Stimulated activated naive B cell treated with anti-CD40 and anti-IgM and Interleukin-4, amounts not matched to agents 10 μg/mL and 1 μg/mL and 100 μg/mL, for 72 hours (primary cell): ENCODE measurements at regions not wholly inside any gene's neighbourhood (a gene's known extent, or its start where the extent isn't known, plus 50 kb on each side); places are given as distances from the start of the nearest gene placed in this dataset.
A peak's percentile ranks its signal among the peaks of the same experiment; 100 is the strongest.

Experiments
- ATAC-seq, 2 donors: fragments of 150-1000 bp; cut with Tn5 transposase; replicated peaks; 2 replicates each; pipeline ENCODE4 v1.10.0; 2021; ENCODE audit warnings: moderate library complexity in 1 of 2
- DNase-seq: peaks from one replicate; pipeline ENCODE4 v3.0.0; 2021
- H3K27ac Mint-ChIP-seq: one replicate; pipeline ENCODE4 v1.8.0; 2022; ENCODE audit warnings: mild to moderate bottlenecking, mixed read lengths
- H3K27me3 Mint-ChIP-seq, 2 donors: one replicate each; pipeline ENCODE4 v1.8.0; 2022; ENCODE audit warnings: mixed read lengths in 2 of 2
- H3K36me3 Mint-ChIP-seq, 2 donors: one replicate each; pipeline ENCODE4 v1.8.0; 2022; ENCODE audit warnings: mixed read lengths in 2 of 2, mild to moderate bottlenecking in 1 of 2
- H3K4me1 Mint-ChIP-seq, 2 donors: one replicate each; pipeline ENCODE4 v1.8.0; 2022; ENCODE audit warnings: mixed read lengths in 2 of 2, mild to moderate bottlenecking in 1 of 2
- H3K4me3 Mint-ChIP-seq, 2 donors: one replicate each; pipeline ENCODE4 v1.8.0; 2022; ENCODE audit warnings: mild to moderate bottlenecking in 2 of 2, mixed read lengths in 2 of 2, moderate library complexity in 1 of 2
- H3K9me3 Mint-ChIP-seq, 2 donors: one replicate each; pipeline ENCODE4 v1.8.0; 2022; ENCODE audit warnings: mixed read lengths in 2 of 2, mild to moderate bottlenecking in 1 of 2

DNA sequence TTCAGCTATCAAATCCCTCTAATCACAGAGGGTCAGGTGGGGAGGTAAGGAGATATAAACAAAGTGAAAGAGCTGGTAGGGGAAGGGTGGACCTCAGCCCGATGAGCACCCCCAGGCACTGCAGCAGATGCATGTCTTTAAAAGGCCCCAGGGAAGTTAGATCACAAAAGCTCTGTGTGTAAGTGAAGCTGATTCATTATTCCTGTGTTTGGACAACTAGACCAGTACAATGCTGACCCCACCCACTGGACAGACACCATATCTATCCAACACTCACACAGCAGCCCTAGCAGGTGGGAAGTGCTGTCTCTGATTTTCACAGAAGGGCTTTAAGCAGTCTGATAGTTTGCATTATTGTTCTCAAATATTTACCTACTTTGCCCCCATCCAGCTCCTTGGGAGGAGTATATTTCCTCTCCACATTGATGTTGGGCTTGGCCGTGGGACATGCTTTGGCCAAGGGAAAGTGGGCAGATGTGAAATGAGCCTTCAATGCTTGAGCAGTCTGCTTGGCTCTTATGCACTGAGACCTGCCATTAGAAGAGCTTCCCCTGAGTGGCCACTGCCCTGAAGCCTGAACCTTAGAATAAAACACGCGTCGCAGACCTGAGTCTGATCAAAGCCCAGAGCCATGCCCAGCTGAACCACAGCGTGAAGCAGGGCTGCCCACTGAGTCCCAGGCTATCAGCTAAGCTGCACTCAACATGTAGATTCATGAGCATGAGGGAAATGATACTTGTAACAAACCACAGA is 111.4 kb downstream of the COPS8 start:
- Mint-ChIP-seq H3K36me3 (no peaks in the 10 kb centered on the region), H3K27me3 (peaks cover 0 to 17% of the 10 kb centered on the region in 2 donors), H3K4me1 (no peaks in the 10 kb centered on the region), H3K27ac (no peak overlapping the region), H3K9me3 (no peaks in the 10 kb centered on the region), H3K4me3 (no peak overlapping the region)
- ATAC-seq = no peak
- DNase-seq = no peak

DNA sequence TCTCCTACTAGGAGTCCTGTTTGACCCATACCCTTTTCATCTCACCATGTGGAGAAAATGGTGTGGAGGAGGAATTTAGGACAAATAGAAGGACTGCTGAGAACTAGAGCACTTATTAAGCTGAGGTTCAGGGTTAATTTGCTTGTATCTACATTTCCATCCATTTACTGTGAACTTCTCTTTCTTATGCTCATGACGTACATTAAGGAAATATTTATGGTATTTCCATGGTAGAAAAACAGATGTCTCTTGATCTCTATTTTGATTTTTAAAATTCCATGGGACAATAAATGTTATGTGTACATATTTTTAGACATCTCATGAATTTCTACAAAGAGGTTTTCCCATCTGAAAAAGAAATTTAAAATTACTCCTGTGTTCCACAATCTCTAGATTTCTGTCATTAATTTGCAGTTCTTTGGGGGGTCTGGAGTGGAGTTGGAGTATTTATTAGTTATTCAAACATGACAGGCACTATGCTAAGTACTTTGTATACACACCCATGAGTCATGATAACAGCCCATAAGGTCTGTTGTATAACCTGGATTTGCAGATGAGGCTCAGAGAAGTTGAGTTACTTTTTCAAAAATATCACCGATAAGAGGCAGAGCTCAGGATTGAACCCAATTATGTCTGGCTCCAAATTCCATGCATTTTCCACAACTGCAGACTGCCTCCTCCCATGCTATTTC is 112.6 kb downstream of the COPS8 start:
- no peak for ATAC-seq
- H3K4me1 Mint-ChIP-seq = no peaks in the 10 kb centered on the region
- H3K27me3 Mint-ChIP-seq = peaks cover 0 to 6% of the 10 kb centered on the region in 2 donors
- H3K36me3 Mint-ChIP-seq = no peaks in the 10 kb centered on the region
- H3K9me3 Mint-ChIP-seq = no peaks in the 10 kb centered on the region
- no peak overlapping the region for H3K27ac Mint-ChIP-seq
- DNase-seq = no peak
- H3K4me3 Mint-ChIP-seq = no peak overlapping the region

DNA sequence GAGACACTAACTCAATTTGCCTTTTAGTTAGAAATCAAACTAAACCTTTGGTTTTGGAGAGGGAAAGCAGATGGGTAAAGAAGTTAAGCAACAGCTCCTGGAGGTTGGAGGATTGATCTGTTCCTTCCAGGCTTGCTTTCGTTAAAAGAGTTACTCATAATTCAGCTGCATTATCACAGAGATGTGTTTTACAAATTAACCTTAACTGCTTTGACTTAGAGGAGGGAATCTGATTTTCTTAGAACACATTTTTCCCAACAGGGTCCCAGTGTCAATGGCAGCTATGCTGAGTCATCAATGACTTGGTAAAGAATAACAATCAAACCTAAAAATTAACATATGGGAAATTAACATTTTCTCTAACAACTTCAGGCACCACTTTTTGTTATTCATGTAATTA is 113.4 kb downstream of the COPS8 start:
- no peak overlapping the region for H3K27ac Mint-ChIP-seq
- no peaks in the 10 kb centered on the region for H3K4me1 Mint-ChIP-seq
- peaks cover 0 to 10% of the 10 kb centered on the region in 2 donors for H3K27me3 Mint-ChIP-seq
- ATAC-seq (no peak), DNase-seq (no peak)
- no peaks in the 10 kb centered on the region for H3K9me3 Mint-ChIP-seq
- no peaks in the 10 kb centered on the region for H3K36me3 Mint-ChIP-seq
- no peak overlapping the region for H3K4me3 Mint-ChIP-seq

DNA sequence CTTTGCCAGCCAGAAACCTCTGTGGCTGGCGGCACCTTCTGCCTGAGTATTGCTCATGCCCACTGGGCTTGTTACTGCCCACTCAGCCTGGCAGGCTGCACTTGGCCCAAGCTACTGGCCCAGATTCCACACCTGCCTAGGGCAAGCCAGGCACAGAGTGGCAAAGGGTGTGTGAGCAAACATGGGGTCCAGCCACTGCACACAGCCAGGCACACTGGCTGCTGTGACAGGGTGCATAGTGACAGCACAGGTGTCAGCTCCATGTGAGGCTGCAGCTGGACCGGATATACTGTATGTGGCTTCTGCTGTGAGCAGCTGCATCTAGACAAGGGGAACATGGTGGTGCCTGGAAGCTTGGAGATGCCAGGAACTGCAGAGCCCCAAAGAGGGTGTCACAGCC is 113.9 kb downstream of the COPS8 start:
- ATAC-seq = no peak
- Mint-ChIP-seq H3K27me3 (peaks cover 2 to 8% of the 10 kb centered on the region in 2 donors), H3K4me1 (no peaks in the 10 kb centered on the region), H3K9me3 (no peaks in the 10 kb centered on the region), H3K27ac (no peak overlapping the region), H3K4me3 (no peak overlapping the region), H3K36me3 (no peaks in the 10 kb centered on the region)
- DNase-seq = no peak

DNA sequence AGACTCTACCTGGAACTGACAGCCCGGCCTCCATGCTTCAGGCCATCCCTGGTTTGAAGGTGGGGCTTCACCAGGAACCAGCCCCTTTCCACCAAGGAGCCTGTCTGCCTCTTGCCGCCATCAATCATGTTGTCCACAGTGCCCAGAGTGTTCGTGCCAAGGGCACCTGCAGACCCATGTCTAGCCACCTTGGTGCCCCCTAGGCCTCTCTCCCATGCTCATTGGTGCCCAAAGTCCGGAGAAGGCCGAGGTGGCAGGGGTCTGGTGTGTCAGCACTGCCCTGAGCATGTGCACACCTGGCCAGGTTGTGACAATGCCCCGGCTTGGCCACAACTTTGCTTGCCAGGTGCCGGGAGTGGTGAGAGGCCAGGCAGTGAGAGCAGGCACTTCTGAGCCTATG is 114.8 kb downstream of the COPS8 start:
- Mint-ChIP-seq H3K4me1 (no peaks in the 10 kb centered on the region), H3K27ac (no peak overlapping the region), H3K36me3 (no peaks in the 10 kb centered on the region), H3K27me3 (peaks cover 9 to 12% of the 10 kb centered on the region in 2 donors), H3K9me3 (no peaks in the 10 kb centered on the region), H3K4me3 (no peak overlapping the region)
- ATAC-seq (no peak), DNase-seq (no peak)

DNA sequence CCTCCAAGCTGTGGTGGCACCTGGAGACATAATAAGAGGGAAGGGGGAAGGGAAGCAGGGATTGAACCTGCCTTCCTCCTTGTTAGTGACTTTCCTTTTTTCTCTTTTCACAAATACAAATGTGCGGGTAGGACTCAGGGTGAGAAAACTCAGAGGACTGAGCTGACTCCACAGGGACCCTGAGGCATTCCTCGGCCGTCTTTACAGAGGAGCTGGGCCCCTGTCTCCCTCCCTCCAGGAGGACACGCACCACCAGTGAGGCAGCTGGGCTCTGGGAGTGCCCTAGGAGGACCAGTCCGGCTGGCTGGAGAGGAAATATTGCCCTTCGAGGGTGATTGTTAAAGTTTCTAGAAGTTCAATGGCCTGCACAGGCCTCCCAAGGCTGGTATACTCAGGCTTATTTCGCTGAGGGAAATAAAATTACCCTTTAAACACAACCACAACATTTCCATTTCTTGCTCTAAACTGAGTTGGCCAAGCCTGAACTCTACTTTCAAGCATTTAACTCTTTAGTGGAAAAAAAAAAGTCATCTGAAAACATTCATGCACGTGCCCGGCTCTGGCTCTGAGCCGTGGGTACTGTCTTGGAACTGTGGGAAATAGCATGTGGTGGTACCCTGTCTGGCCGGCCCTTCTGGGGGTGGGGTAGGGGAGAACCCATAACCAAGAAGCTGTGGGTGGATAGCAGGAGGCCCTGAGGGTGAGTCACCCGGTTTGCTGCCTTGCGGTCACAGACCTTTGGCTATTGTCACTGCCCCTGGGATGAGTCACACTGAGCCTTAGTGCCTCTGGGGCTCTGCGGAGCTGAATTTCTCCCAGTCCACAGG is 116.0 kb downstream of the COPS8 start:
- Mint-ChIP-seq H3K4me3 (no peak overlapping the region), H3K4me1 (no peaks in the 10 kb centered on the region), H3K9me3 (no peaks in the 10 kb centered on the region), H3K27me3 (peaks cover 9 to 12% of the 10 kb centered on the region in 2 donors), H3K27ac (no peak overlapping the region), H3K36me3 (no peaks in the 10 kb centered on the region)
- DNase-seq = no peak
- ATAC-seq = peak; percentile 63 to 72

DNA sequence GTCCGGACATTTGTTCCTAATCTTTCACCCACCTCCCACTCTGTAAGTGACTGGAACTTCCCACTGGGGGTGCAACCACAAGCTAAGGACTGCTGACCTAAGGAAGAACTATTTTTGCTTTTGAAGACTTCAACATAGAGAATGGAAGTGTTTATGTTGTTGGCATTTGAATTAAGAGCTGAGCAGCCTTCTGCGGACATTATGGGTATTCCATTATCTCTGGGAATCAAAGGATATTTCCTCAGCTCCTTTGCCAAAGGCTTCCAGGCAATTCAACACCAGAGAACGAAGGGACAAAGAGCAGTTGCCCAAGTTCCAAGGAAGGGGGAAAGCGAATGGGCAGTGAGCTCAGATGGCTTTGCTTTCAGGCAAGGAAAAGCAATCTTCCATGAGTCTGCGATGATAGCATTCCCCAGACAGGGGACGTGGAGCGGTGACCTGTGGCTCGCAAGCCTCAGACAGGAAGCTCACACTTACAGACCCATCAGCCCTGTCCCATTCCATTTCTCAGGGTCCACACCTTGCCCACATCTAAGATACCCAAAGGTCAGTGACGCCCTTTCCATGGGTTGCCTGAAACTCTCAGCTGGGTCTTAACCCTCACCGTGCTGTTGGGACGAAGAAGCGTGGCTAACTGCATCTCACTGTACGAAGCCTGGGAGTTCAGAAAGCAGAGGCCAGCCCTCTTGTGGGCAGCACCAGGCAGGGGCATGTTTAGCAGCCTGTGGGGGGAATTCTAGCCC is 116.8 kb downstream of the COPS8 start:
- Mint-ChIP-seq H3K9me3 (no peaks in the 10 kb centered on the region), H3K27ac (no peak overlapping the region), H3K27me3 (peaks cover 15 to 16% of the 10 kb centered on the region in 2 donors), H3K4me3 (no peak overlapping the region), H3K36me3 (no peaks in the 10 kb centered on the region), H3K4me1 (no peaks in the 10 kb centered on the region)
- ATAC-seq = no peak
- DNase-seq = no peak

DNA sequence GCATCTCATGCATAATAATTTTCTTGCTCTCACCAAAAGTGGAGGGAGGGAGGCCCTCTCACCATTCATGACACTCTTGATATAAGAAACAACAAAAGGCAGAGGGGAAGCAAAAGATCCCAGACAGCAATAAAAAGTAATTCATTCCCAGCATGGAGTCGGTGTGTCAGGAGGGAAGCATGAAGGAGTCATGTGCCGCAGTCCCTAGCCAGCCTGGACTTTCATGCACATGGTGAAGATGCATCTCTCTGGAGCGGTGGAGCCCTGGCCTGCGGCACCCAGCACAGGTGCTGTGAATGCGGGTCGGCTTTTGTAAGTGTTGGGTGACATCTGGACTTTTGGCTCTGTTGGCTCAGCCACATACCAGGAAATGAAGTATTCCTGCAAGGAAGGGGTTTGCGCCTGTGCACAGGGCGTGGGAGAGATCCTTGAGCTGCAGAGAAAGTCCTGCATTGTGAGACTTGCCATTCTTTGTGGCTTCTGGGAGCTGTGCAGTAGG is 119.4 kb downstream of the COPS8 start:
- no peak for ATAC-seq
- Mint-ChIP-seq H3K27me3 (peaks cover 15 to 16% of the 10 kb centered on the region in 2 donors), H3K4me3 (no peak overlapping the region), H3K4me1 (no peaks in the 10 kb centered on the region), H3K27ac (no peak overlapping the region), H3K36me3 (no peaks in the 10 kb centered on the region), H3K9me3 (no peaks in the 10 kb centered on the region)
- no peak for DNase-seq

DNA sequence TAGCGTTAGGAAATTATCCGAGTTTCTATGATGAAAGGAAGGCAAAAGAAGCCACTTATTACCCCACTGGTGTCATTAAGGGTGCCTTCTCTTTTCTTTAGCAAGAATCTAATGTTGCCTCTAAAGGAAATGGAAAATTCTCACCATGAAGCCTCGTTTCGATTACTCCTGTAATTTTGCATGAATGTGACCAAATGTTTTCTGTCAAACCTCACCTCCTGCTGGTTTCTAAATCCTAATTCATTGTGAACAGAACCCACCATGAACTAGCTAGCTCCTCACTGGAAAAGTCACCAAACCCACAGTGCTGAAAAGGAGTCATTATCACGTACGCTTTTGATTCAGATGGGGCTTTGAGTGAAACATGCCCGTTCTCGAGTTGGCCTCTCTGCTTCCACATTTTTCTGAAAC is 119.9 kb downstream of the COPS8 start:
- no peak overlapping the region for H3K4me3 Mint-ChIP-seq
- no peaks in the 10 kb centered on the region for H3K9me3 Mint-ChIP-seq
- peaks cover 16 to 18% of the 10 kb centered on the region in 2 donors for H3K27me3 Mint-ChIP-seq
- H3K27ac Mint-ChIP-seq = no peak overlapping the region
- no peaks in the 10 kb centered on the region for H3K36me3 Mint-ChIP-seq
- no peak for ATAC-seq
- no peaks in the 10 kb centered on the region for H3K4me1 Mint-ChIP-seq
- no peak for DNase-seq

DNA sequence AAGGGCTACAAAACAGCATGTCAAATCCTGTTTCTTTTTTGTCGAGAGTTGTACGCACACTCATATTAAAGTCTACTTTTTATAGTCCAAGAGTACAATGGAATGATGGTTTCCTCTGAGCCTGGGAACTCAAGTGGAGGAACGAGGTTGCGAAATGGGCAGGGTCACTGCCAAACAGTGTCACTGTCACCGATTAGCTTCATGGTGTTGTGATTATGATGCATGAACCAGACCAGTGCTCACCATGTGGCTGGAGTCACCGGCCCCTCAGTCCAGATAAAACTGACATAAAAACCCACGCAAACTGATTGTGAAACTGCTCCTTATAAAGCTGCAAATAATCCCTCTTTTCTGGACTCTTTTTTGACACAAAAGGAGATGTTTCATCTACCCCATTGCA is 122.0 kb downstream of the COPS8 start:
- H3K36me3 Mint-ChIP-seq = no peaks in the 10 kb centered on the region
- no peak for ATAC-seq
- H3K4me3 Mint-ChIP-seq = no peak overlapping the region
- no peaks in the 10 kb centered on the region for H3K9me3 Mint-ChIP-seq
- DNase-seq = no peak
- H3K27ac Mint-ChIP-seq = no peak overlapping the region
- H3K27me3 Mint-ChIP-seq = peaks cover 16 to 20% of the 10 kb centered on the region in 2 donors
- no peaks in the 10 kb centered on the region for H3K4me1 Mint-ChIP-seq

DNA sequence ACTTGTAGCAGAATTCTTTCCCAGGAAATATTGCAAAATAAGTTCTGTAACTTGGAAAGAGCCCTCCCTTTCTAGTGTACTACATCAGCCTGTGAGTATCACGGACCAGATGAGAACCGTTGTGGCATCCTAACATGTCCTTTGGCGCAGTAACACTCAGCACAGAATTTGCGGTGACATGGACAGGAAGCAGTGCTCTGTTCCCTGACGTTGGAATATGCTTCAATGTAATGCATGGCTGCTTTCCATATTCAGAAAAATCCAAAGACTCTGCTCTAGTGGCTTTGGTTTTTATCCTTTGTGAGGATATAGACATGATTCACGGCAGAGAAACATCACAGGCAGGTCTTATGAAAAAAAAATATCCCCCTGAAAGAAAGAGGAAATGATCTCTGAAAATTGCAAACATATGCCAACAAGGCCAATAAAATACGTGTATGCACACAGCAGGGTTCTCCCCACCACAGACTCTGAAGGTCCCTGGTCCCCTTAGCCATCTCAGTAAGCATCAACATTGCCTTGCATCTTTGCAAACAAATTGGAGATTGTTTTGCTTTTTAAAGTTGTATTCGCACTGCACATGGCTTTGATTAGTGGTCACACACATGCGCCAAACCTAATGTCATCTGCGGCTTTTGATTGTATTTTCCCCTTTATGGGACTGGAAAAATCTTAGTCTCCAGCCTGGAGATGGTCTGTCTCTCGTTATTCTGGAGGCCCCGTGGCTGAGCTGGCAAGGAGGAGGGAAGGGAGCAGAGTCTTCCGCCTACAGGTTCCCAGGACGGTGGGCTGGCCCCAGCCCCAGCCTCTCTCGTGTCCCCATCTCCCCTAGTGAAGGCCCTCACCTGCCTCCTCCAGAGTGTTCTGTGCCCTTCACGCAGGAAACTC is 122.9 kb downstream of the COPS8 start:
- Mint-ChIP-seq H3K27me3 (peaks cover 15 to 20% of the 10 kb centered on the region in 2 donors), H3K4me1 (no peaks in the 10 kb centered on the region), H3K9me3 (no peaks in the 10 kb centered on the region), H3K4me3 (no peak overlapping the region), H3K27ac (no peak overlapping the region), H3K36me3 (no peaks in the 10 kb centered on the region)
- DNase-seq (no peak), ATAC-seq (no peak)

DNA sequence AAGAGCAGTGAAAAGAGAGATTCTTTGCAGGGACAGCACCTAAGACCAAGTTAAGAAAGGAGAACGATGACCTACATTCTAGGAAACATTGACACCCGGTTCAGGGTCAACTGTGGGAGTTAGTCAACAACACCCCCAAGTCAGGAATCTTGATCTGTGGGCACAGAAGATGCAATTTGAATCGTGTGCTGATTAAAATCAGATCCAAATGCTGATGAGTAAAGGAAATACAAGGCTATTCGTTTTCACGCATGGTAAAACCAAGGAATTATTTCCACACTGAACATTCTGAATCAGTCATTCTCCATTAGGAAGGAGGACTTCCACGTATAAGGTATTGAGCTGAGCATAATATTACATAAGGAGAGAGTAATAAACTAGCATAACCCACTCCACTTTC is 124.2 kb downstream of the COPS8 start:
- ATAC-seq (no peak), DNase-seq (no peak)
- Mint-ChIP-seq H3K36me3 (no peaks in the 10 kb centered on the region), H3K27ac (no peak overlapping the region), H3K4me1 (no peaks in the 10 kb centered on the region), H3K9me3 (no peaks in the 10 kb centered on the region), H3K4me3 (no peak overlapping the region), H3K27me3 (peaks cover 7 to 15% of the 10 kb centered on the region in 2 donors)

DNA sequence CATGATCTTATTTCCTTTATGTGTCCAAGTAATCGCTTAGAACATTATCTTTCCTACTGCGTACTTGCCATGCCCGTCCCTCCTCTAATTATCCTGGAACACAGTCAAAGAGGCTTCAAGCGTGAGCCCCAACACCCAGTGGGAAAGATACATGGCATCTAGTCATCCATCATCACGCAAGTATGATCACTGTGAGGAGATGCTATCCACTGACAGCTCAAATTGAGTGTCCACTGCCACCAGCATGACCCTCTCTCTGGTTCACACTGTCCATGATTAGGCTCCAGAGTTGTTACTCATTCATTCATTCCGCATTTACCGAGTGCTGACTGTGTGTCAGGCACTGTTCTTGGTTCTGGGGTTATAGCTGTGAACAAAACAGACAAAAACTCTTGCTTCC is 124.6 kb downstream of the COPS8 start:
- H3K4me1 Mint-ChIP-seq = no peaks in the 10 kb centered on the region
- no peak overlapping the region for H3K27ac Mint-ChIP-seq
- no peak overlapping the region for H3K4me3 Mint-ChIP-seq
- H3K27me3 Mint-ChIP-seq = peaks cover 4 to 11% of the 10 kb centered on the region in 2 donors
- H3K9me3 Mint-ChIP-seq = no peaks in the 10 kb centered on the region
- ATAC-seq (no peak), DNase-seq (no peak)
- H3K36me3 Mint-ChIP-seq = no peaks in the 10 kb centered on the region
